ENCODE measurements at regions not wholly inside any gene's neighbourhood (a gene's known extent, or its start where the extent isn't known, plus 50 kb on each side); places are given as distances from the start of the nearest gene placed in this dataset.

DNA sequence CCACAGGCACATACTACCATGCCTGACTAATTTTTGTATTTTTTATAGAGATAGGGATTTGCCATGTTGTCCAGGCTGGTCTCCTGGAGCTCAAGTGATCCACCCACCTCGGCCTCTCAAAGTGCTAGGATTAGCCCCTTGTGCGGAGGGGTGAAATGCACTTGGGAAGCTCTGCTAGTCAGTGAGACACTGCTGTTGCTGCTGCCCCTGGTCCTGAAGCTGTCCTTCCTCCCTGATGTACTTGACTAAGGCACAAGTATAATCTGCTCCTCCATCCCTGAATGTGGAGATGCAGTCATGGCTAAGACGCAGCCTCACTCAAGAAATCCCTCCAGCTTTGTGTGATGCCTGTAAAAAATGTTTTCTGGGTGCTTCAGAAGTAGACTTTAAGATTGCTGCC is 124.5 kb downstream of the KCTD15 start:
- TF ChIP-seq POLR2AphosphoS5 (IDR thresholded peaks at IDR 0.05; ENCODE audit: low read depth, low read length) = no peak
- TF ChIP-seq NFIC (IDR thresholded peaks at IDR 0.05; ENCODE audit: borderline replicate concordance) = no peak
- TF ChIP-seq, protein P1, sequence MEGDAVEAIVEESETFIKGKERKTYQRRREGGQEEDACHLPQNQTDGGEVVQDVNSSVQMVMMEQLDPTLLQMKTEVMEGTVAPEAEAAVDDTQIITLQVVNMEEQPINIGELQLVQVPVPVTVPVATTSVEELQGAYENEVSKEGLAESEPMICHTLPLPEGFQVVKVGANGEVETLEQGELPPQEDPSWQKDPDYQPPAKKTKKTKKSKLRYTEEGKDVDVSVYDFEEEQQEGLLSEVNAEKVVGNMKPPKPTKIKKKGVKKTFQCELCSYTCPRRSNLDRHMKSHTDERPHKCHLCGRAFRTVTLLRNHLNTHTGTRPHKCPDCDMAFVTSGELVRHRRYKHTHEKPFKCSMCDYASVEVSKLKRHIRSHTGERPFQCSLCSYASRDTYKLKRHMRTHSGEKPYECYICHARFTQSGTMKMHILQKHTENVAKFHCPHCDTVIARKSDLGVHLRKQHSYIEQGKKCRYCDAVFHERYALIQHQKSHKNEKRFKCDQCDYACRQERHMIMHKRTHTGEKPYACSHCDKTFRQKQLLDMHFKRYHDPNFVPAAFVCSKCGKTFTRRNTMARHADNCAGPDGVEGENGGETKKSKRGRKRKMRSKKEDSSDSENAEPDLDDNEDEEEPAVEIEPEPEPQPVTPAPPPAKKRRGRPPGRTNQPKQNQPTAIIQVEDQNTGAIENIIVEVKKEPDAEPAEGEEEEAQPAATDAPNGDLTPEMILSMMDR (IDR thresholded peaks at IDR 0.05) = no peak
- no peak for TF ChIP-seq RAD21 (IDR thresholded peaks at IDR 0.05; ENCODE audit: low read length)
- no peak for TF ChIP-seq CHD2 (IDR thresholded peaks at IDR 0.05; ENCODE audit: low read length, partially characterized antibody)

Measured in SK-N-SH (cell line).